H1 (cell line): ENCODE measurements at regions not wholly inside any gene's neighbourhood (a gene's known extent, or its start where the extent isn't known, plus 50 kb on each side); places are given as distances from the start of the nearest gene placed in this dataset.

ENCODE experiments used
- CTCF ChIA-PET: fragments of 300-600 bp; sonication (Branson Sonifier 250); formaldehyde crosslinking; loops from one replicate; lab custom pipeline; 2021; ENCODE audit not compliant: partially characterized antibody; lab: Charles Lee
- POLR2A ChIA-PET: fragments of 300-600 bp; sonication (Branson Sonifier 250); formaldehyde crosslinking; loops from one replicate; lab custom pipeline; 2021; ENCODE audit warnings: inconsistent platforms; ENCODE audit not compliant: partially characterized antibody; lab: Charles Lee
- DNase-seq, 2 experiments: peaks; one replicate each; pipeline versions ENCODE4 v3.0.0 to v3.0.0-alpha.2; 2010 to 2022; ENCODE audit warnings: low spot score in 2 of 2, low read depth in 1 of 2, mixed read lengths in 1 of 2
- FAIRE-seq: peaks from 2 replicates; lab custom pipeline; 2011; peaks lifted over from hg19 to GRCh38; lab: Jason Lieb, UNC
- H2AFZ ChIP-seq: 2 replicates; pipeline ENCODE4 v1.8.1; 2012; ENCODE audit warnings: low read length, inconsistent platforms
- H2AK5ac ChIP-seq: 2 replicates; pipeline ENCODE4 v1.6.1; 2013; ENCODE audit warnings: low read depth, low read length
- H2BK120ac ChIP-seq: replicated peaks from 2 replicates; pipeline ENCODE3; 2013; ENCODE audit warnings: low read depth, low read length, inconsistent platforms
- H2BK12ac ChIP-seq: 2 replicates; pipeline ENCODE4 v1.6.1; 2013; ENCODE audit warnings: low read depth, low read length
- H2BK15ac ChIP-seq: 2 replicates; pipeline ENCODE4 v1.6.1; 2013; ENCODE audit warnings: low read length
- H2BK20ac ChIP-seq: 2 replicates; pipeline ENCODE4 v1.6.1; 2013; ENCODE audit warnings: low read length
- H2BK5ac ChIP-seq: 2 replicates; pipeline ENCODE4 v1.6.1; 2013; ENCODE audit warnings: low read depth, low read length
- H3K14ac ChIP-seq: 2 replicates; pipeline ENCODE4 v1.6.1; 2013; ENCODE audit warnings: inconsistent platforms; ENCODE audit not compliant: insufficient read length
- H3K18ac ChIP-seq: 2 replicates; pipeline ENCODE4 v1.6.1; 2013; ENCODE audit warnings: low read length; ENCODE audit errors: extremely low read depth
- H3K23ac ChIP-seq: 2 replicates; pipeline ENCODE4 v1.6.1; 2013; ENCODE audit warnings: inconsistent platforms; ENCODE audit not compliant: insufficient read length
- H3K23me2 ChIP-seq: 2 replicates; pipeline ENCODE4 v1.6.1; 2013; ENCODE audit warnings: low read depth, low read length
- H3K27ac ChIP-seq: 2 replicates; pipeline ENCODE4 v1.6.1; 2011; ENCODE audit warnings: low read depth, low read length, inconsistent platforms
- H3K27me3 ChIP-seq, 4 experiments: replicated peaks in 1 of 4; 1 replicate in 1 of 4; 2 replicates in 3 of 4; pipeline versions ENCODE4 v1.6.1 to v1.8.1; 2011 to 2013; ENCODE audit warnings: low read length in 3 of 4, mild to moderate bottlenecking in 3 of 4, inconsistent platforms in 2 of 4, mixed read lengths in 2 of 4, moderate library complexity in 1 of 4; ENCODE audit not compliant: control insufficient read depth in 3 of 4, insufficient read depth in 3 of 4; ENCODE audit errors: extremely low read depth in 1 of 4
- H3K36me3 ChIP-seq, 4 experiments: 2 replicates each; pipeline versions ENCODE4 v1.6.1 to v1.8.1; 2011 to 2013; ENCODE audit warnings: mild to moderate bottlenecking in 4 of 4, low read length in 3 of 4, moderate library complexity in 2 of 4, control low read depth in 1 of 4, inconsistent platforms in 1 of 4; ENCODE audit not compliant: insufficient read depth in 4 of 4, control insufficient read depth in 2 of 4
- H3K4ac ChIP-seq: replicated peaks from 2 replicates; pipeline ENCODE3; 2013; ENCODE audit warnings: low read length, low read depth, mixed read lengths, inconsistent platforms; ENCODE audit not compliant: insufficient read length
- H3K4me1 ChIP-seq, 4 experiments: replicated peaks in 1 of 4; 1 replicate in 1 of 4; 2 replicates in 3 of 4; pipeline versions ENCODE4 v1.6.1 to v1.8.1; 2011 to 2013; ENCODE audit warnings: low read length in 3 of 4, inconsistent platforms in 2 of 4, mixed read lengths in 1 of 4; ENCODE audit not compliant: insufficient read depth in 4 of 4, control insufficient read depth in 3 of 4
- H3K4me2 ChIP-seq, 2 experiments: 2 replicates each; pipeline versions ENCODE4 v1.6.1 to v1.8.1; 2011 to 2013; ENCODE audit warnings: low read depth in 2 of 2, low read length in 2 of 2, control low read depth in 1 of 2, inconsistent platforms in 1 of 2, mild to moderate bottlenecking in 1 of 2; ENCODE audit not compliant: insufficient read depth in 1 of 2
- H3K4me3 ChIP-seq, 4 experiments: fragments of 200-600, 300-600 bp in 1 of 4; sonication (generic), shearing (Covaris generic), sonication (Bioruptor Twin) in 1 of 4; 2 replicates each; pipeline versions ENCODE4 v1.5.1 to v1.8.1; 2011 to 2016; ENCODE audit warnings: low read length in 4 of 4, low read depth in 3 of 4, control low read depth in 2 of 4, inconsistent platforms in 2 of 4, mild to moderate bottlenecking in 2 of 4, mixed read lengths in 1 of 4, moderate library complexity in 1 of 4; ENCODE audit not compliant: insufficient read depth in 2 of 4; ENCODE audit errors: extremely low read depth in 1 of 4
- H3K56ac ChIP-seq: replicated peaks from 2 replicates; pipeline ENCODE3; 2013; ENCODE audit warnings: low read depth, mild to moderate bottlenecking, mixed read lengths, low read length, inconsistent platforms; ENCODE audit not compliant: insufficient read length
- H3K79me1 ChIP-seq: 2 replicates; pipeline ENCODE4 v1.6.1; 2013; ENCODE audit warnings: low read depth, low read length, control low read depth
- H3K79me2 ChIP-seq, 2 experiments: 2 replicates each; pipeline versions ENCODE4 v1.6.1 to v1.8.1; 2012 to 2013; ENCODE audit warnings: low read length in 2 of 2, mild to moderate bottlenecking in 2 of 2, inconsistent platforms in 1 of 2; ENCODE audit not compliant: insufficient read depth in 2 of 2, control insufficient read depth in 1 of 2
- H3K9ac ChIP-seq, 4 experiments: replicated peaks in 1 of 4; 1 replicate in 1 of 4; 2 replicates in 3 of 4; pipeline versions ENCODE4 v1.6.1 to v1.8.1; 2011 to 2013; ENCODE audit warnings: low read depth in 3 of 4, low read length in 3 of 4, control low read depth in 2 of 4, mild to moderate bottlenecking in 2 of 4, moderate library complexity in 2 of 4, inconsistent platforms in 1 of 4; ENCODE audit errors: extremely low read depth in 1 of 4
- H3K9me3 ChIP-seq, 2 experiments: 2 replicates each; pipeline versions ENCODE4 v1.6.1 to v1.8.1; 2012 to 2013; ENCODE audit warnings: mild to moderate bottlenecking in 2 of 2, moderate library complexity in 2 of 2, control low read depth in 1 of 2, inconsistent platforms in 1 of 2, low read depth in 1 of 2, low read length in 1 of 2, mixed read lengths in 1 of 2; ENCODE audit not compliant: insufficient read depth in 2 of 2
- H4K20me1 ChIP-seq, 2 experiments: replicated peaks in 1 of 2; 2 replicates each; pipeline versions ENCODE3 to v1.8.1; 2011 to 2013; ENCODE audit warnings: inconsistent platforms in 2 of 2, low read length in 2 of 2, mild to moderate bottlenecking in 1 of 2; ENCODE audit not compliant: insufficient read depth in 2 of 2, control insufficient read depth in 1 of 2
- H4K5ac ChIP-seq: 2 replicates; pipeline ENCODE4 v1.6.1; 2013; ENCODE audit warnings: low read length, low read depth, mixed read lengths, inconsistent platforms; ENCODE audit not compliant: insufficient read length
- H4K8ac ChIP-seq: 2 replicates; pipeline ENCODE4 v1.8.0; 2013; ENCODE audit warnings: mild to moderate bottlenecking, moderate library complexity, low read length, inconsistent platforms; ENCODE audit not compliant: insufficient read depth; ENCODE audit errors: extremely low read depth
- H4K91ac ChIP-seq: replicated peaks from 2 replicates; pipeline ENCODE3; 2013; ENCODE audit warnings: low read length, mixed read lengths, inconsistent platforms; ENCODE audit not compliant: insufficient read length
- CBX5 ChIP-seq: fragments of 300-800, 300-1000 bp; sonication (generic); IDR thresholded peaks from 2 replicates; pipeline ENCODE4 v1.7.1; 2016; ENCODE audit warnings: antibody characterized with exemption, low read length, low read depth
- CHD2 ChIP-seq: IDR thresholded peaks from 2 replicates; pipeline ENCODE4 v1.6.1; 2012; ENCODE audit warnings: low read length, improper control_type of control experiment
- CTBP2 ChIP-seq: IDR thresholded peaks from 2 replicates; pipeline ENCODE4 v1.7.0; 2011; ENCODE audit warnings: borderline replicate concordance, mild to moderate bottlenecking, moderate library complexity, mixed read lengths, low read length; ENCODE audit not compliant: insufficient read depth, insufficient read length
- EZH2 ChIP-seq: fragments of 200-600 bp; sonication (generic); IDR thresholded peaks from 2 replicates; pipeline ENCODE4 v1.7.1; 2012; ENCODE audit warnings: low read depth, mild to moderate bottlenecking, moderate library complexity, low read length, inconsistent platforms; ENCODE audit not compliant: severe bottlenecking
- HDAC2 ChIP-seq, 2 experiments: fragments of 300-600 bp in 1 of 2; sonication (generic) in 1 of 2; IDR thresholded peaks; 2 replicates each; pipeline ENCODE4 v1.6.1; 2011 to 2012; ENCODE audit warnings: low read depth in 2 of 2, low read length in 2 of 2, mild to moderate bottlenecking in 2 of 2, moderate library complexity in 2 of 2, borderline replicate concordance in 1 of 2, inconsistent platforms in 1 of 2
- NANOG ChIP-seq: IDR thresholded peaks from 2 replicates; pipeline ENCODE4 v1.6.1; 2011; ENCODE audit warnings: low read length, low read depth, mild to moderate bottlenecking, inconsistent platforms; ENCODE audit not compliant: insufficient read depth, poor library complexity, severe bottlenecking
- POLR2AphosphoS5 ChIP-seq: IDR thresholded peaks from 2 replicates; pipeline ENCODE4 v1.6.1; 2011; ENCODE audit warnings: low read depth, low read length
- WGBS, 2 experiments: shearing (Covaris generic) in 1 of 2; methylation state at CpG; one replicate each; pipeline versions ENCODE4 v1.1.6 to v1.1.7; 2013 to 2015; ENCODE audit warnings: low lambda C conversion rate in 2 of 2, mixed read lengths in 2 of 2, inconsistent platforms in 1 of 2, low coverage in 1 of 2, missing lambda C conversion rate in 1 of 2; ENCODE audit not compliant: insufficient replicate concordance in 2 of 2, insufficient coverage in 1 of 2, insufficient read length in 1 of 2; ENCODE audit errors: extremely low coverage in 1 of 2, missing lambda C conversion rate in 1 of 2; 5-methylcytosine and 5-hydroxymethylcytosine counted together
- TF ChIP-seq, protein P1 (sequence below): IDR thresholded peaks from 2 replicates; pipeline ENCODE4 v1.6.1; 2011; ENCODE audit warnings: low read depth, mild to moderate bottlenecking, low read length; ENCODE audit not compliant: insufficient read depth
- TF ChIP-seq, protein P2 (sequence below), 3 experiments: IDR thresholded peaks; 1 replicate in 2 of 3; 2 replicates in 1 of 3; pipeline versions ENCODE4 v1.5.1 to v1.6.1; 2011; ENCODE audit warnings: low read length in 3 of 3, mild to moderate bottlenecking in 3 of 3, inconsistent platforms in 2 of 3, low read depth in 1 of 3, moderate library complexity in 1 of 3; ENCODE audit not compliant: insufficient read depth in 1 of 3; ENCODE audit errors: control extremely low read depth in 1 of 3

DNA sequence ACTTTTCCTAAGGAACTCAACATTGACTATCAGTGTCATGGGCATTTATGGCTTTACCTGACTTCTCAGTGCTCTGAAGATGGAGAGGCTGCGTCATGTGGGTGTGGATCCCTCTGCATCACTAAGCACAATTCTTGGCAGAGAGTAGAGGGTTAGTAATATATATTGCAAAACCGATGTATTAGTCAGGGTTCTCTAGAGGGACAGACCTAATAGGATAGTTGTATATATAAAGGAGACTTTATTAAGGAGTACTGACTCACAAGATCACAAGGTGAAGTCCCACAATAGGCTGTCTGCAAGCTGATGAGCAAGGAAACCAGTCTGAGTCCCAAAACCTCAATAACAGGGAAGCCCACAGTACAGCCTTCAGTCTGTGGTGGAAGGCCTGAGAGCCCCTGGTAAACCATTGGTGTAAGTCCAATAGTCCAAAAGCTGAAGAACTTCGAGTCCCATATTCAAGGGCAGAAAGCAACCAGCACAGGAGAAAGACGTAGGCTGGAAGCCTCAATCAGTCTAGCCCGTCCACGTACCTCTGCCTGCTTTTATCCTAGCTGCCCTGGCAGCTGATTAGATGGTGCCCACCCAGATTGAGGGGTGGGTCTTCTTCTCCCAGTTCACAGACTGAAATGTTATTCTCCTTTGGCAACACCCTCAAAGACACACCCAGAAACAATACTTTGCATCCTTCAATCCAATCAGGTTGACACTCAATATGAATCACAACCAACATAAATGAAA is 159.7 kb upstream of the NRIP1 start:
- Histone ChIP-seq H3K4ac (no peak overlapping the region), H2BK15ac (no peak overlapping the region), H2BK120ac (no peak overlapping the region), H3K36me3 (no peaks in the 10 kb centered on the region), H3K27ac (no peak overlapping the region), H2BK12ac (no peak overlapping the region), H4K91ac (no peak overlapping the region), H3K9ac (no peak overlapping the region), H2AFZ (no peak overlapping the region), H3K4me1 (peaks cover 0 to 5% (median 2%) of the 10 kb centered on the region in 4 experiments; a peak in 4 of 7 replicates), H3K56ac (no peak overlapping the region), H3K79me2 (no peaks in the 10 kb centered on the region), H4K8ac (no peak overlapping the region), H3K4me3 (no peak overlapping the region), H2BK20ac (no peak overlapping the region), H3K79me1 (no peaks in the 10 kb centered on the region), H3K4me2 (no peak overlapping the region), H3K23ac (no peak overlapping the region), H2AK5ac (no peak overlapping the region), H2BK5ac (no peak overlapping the region), H3K23me2 (no peaks in the 10 kb centered on the region), H3K18ac (no peak overlapping the region), H3K27me3 (peaks cover 6 to 27% (median 18%) of the 10 kb centered on the region in 4 experiments; a peak in 6 of 7 replicates), H3K9me3 (no peaks in the 10 kb centered on the region), H4K20me1 (no peaks in the 10 kb centered on the region), H3K14ac (no peak overlapping the region), H4K5ac (no peak overlapping the region)
- FAIRE-seq (no peak), DNase-seq (no peak)
- CTCF ChIA-PET = no interaction called here
- WGBS, 2 experiments = 92% methylated on average over 6 of the region's 6 CpGs; no CpG with 5 or more reads in 1 of the 2 experiments
- POLR2A ChIA-PET = no interaction called here
- TF ChIP-seq EZH2 = no peak
- no peak for TF ChIP-seq CBX5
- no peak for TF ChIP-seq CTBP2
- TF ChIP-seq CHD2 = no peak
- TF ChIP-seq, protein P1, sequence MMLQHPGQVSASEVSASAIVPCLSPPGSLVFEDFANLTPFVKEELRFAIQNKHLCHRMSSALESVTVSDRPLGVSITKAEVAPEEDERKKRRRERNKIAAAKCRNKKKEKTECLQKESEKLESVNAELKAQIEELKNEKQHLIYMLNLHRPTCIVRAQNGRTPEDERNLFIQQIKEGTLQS = no peak
- no peak for TF ChIP-seq POLR2AphosphoS5
- TF ChIP-seq NANOG = no peak
- TF ChIP-seq, protein P2, sequence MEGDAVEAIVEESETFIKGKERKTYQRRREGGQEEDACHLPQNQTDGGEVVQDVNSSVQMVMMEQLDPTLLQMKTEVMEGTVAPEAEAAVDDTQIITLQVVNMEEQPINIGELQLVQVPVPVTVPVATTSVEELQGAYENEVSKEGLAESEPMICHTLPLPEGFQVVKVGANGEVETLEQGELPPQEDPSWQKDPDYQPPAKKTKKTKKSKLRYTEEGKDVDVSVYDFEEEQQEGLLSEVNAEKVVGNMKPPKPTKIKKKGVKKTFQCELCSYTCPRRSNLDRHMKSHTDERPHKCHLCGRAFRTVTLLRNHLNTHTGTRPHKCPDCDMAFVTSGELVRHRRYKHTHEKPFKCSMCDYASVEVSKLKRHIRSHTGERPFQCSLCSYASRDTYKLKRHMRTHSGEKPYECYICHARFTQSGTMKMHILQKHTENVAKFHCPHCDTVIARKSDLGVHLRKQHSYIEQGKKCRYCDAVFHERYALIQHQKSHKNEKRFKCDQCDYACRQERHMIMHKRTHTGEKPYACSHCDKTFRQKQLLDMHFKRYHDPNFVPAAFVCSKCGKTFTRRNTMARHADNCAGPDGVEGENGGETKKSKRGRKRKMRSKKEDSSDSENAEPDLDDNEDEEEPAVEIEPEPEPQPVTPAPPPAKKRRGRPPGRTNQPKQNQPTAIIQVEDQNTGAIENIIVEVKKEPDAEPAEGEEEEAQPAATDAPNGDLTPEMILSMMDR (IDR thresholded peaks at IDR 0.05; ENCODE audit: control extremely low read depth in 1 of 3, insufficient read depth in 1 of 3, low read depth in 1 of 3, low read length in 3 of 3) = no peak
- no peak for TF ChIP-seq HDAC2 (IDR thresholded peaks at IDR 0.05; ENCODE audit: borderline replicate concordance in 1 of 2, low read depth in 2 of 2, low read length in 2 of 2)
